ENCODE measurements at regions not wholly inside any gene's neighbourhood (a gene's known extent, or its start where the extent isn't known, plus 50 kb on each side); places are given as distances from the start of the nearest gene placed in this dataset.
A peak's percentile ranks its signal among the peaks of the same experiment; 100 is the strongest.

DNA sequence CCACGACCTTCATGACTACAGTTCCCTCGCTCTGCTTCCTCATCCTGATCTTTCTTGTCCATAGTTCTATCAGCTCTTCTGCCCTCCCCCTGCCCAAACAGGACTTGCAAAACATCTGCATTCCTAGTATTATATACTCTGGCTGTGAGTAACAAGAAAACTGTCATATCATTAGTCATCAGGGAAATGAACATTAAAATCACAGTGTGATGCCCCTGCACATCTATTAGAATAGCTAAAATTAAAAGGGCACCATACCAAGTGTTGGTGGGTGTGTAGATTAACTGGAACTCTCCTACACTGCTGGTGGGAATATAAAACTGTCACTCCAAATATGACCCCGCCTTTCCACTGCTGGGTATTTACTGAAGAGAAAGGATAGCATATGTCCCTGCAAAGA lies 141.8 kb downstream of the C7orf25 start:
- Mint-ChIP-seq H3K27ac (no peak overlapping the region), H3K4me1 (no peaks in the 10 kb centered on the region), H3K27me3 (peaks cover 21% of the 10 kb centered on the region), H3K9me3 (no peaks in the 10 kb centered on the region), H3K4me3 (no peak overlapping the region)
- ATAC-seq (no peak), DNase-seq (no peak)

DNA sequence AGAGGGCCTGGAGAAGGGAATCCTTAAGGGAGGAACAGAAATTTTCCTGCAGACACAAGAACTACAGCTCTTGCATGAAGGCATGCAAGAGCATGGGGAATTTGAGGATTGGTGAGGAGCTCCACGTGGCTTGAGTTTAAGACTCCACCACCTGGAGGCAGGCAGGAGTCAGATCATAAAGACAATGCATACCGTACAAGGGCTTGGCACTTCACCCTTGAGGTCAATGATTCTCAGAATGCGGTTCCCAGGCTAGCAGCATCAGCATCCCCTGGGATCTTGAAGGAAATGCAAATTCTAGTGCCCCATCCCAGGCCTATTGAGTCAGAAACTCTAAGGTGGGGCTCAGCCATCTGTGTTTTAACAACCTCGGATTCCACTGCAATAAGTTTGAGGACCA lies 143.8 kb downstream of the C7orf25 start:
- no peak overlapping the region for H3K27ac Mint-ChIP-seq
- DNase-seq (no peak), ATAC-seq (no peak)
- H3K4me3 Mint-ChIP-seq = no peak overlapping the region
- no peaks in the 10 kb centered on the region for H3K4me1 Mint-ChIP-seq
- no peaks in the 10 kb centered on the region for H3K9me3 Mint-ChIP-seq
- peaks cover 39% of the 10 kb centered on the region for H3K27me3 Mint-ChIP-seq

GRCh38 chr7:42766782-42767423 lies 145.0 kb downstream of the C7orf25 start:
- no peaks in the 10 kb centered on the region for H3K9me3 Mint-ChIP-seq
- peak overlapping the region in 1 of 2 donors; percentile 40 for H3K27ac Mint-ChIP-seq
- H3K4me3 Mint-ChIP-seq = no peak overlapping the region
- no peak for DNase-seq
- no peak for ATAC-seq
- peaks cover 46% of the 10 kb centered on the region for H3K27me3 Mint-ChIP-seq
- H3K4me1 Mint-ChIP-seq = no peaks in the 10 kb centered on the region

DNA sequence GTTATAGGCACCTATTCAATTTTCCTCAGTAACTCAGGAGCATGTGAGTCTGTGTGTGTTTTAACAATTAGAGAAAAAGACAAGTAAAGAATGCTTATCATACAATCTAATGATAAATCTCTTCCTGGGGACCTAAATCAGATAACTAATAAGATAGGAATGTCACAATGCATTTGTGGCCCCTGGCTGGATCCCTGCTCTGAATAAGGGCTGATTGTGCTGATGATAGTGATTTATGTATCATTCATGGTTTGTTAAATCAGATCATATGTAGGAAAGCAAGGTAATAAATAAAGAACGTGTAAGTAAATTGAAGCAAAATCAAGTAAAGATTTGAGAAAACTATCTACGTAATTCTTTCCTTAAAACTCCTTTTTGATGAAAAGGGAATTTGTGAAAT lies 145.9 kb downstream of the C7orf25 start:
- ATAC-seq = no peak
- no peak overlapping the region for H3K27ac Mint-ChIP-seq
- peaks cover 46% of the 10 kb centered on the region for H3K27me3 Mint-ChIP-seq
- no peak for DNase-seq
- no peak overlapping the region for H3K4me3 Mint-ChIP-seq
- no peaks in the 10 kb centered on the region for H3K9me3 Mint-ChIP-seq
- no peaks in the 10 kb centered on the region for H3K4me1 Mint-ChIP-seq

DNA sequence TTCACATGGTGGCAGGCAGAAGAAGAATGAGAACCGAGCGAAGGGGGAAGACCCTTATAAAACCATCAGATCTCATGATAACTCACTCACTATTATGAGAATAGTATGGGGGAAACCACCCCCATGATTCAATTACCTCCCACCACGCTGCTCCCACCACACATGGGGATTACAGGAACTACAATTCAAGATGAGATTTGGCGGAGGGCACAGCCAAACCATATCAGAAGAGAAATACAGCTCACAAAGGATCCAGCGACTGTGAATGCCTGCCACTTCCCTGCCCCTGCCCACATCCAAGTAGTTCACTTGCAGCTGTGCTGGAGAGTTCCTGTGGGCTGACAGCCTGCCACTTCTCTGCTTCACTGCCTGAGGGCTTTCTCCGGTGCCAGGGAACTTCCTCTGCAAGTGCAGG lies 148.7 kb downstream of the C7orf25 start:
- Mint-ChIP-seq H3K9me3 (no peaks in the 10 kb centered on the region), H3K27me3 (peaks cover 47% of the 10 kb centered on the region), H3K4me3 (no peak overlapping the region), H3K27ac (no peak overlapping the region), H3K4me1 (no peaks in the 10 kb centered on the region)
- DNase-seq (peak in 1 of 2 donors; percentile 19), ATAC-seq (peak; percentile 76)

DNA sequence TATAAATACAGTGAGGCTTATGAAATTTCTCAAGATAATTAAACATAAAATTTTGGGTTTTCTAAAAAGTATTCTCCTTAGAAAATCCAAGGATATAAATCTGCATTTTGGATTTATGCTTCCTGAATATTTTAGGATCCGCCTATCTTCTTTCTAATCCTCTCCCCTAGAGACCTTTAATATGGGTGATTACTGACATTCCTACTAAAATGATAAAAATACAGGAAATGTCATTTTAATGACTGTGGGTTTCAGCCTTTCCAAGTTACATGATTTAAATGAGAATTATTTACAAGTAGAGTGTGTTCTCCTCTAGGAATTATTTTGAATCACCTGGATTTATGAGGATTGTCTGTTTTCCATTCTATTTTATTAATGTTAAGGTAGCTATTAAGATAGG lies 150.4 kb downstream of the C7orf25 start:
- Mint-ChIP-seq H3K4me1 (no peaks in the 10 kb centered on the region), H3K4me3 (no peak overlapping the region), H3K27ac (no peak overlapping the region), H3K9me3 (no peaks in the 10 kb centered on the region), H3K27me3 (peaks cover 36% of the 10 kb centered on the region)
- ATAC-seq = no peak
- no peak for DNase-seq

DNA sequence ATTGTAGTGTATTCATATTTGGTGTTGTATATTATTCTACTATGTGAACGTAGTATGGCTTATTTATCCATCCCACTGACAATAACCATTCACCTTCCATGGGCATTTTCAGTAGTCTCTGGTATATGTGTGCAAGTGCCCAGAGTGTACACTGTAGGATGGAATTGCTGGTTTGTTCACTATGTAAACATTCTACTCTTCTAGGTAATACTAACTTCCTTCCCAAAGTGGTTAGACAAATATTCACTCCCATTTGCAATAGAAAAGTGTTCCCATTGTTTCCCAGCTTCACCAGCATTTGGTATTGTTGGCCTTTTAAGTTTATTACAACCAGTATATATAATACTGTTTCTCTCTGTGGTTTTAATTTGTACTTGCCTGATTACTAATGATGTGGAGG lies 153.7 kb downstream of the C7orf25 start:
- H3K27me3 Mint-ChIP-seq = peaks cover 18% of the 10 kb centered on the region
- H3K9me3 Mint-ChIP-seq = no peaks in the 10 kb centered on the region
- ATAC-seq (no peak), DNase-seq (no peak)
- H3K4me3 Mint-ChIP-seq = no peak overlapping the region
- no peaks in the 10 kb centered on the region for H3K4me1 Mint-ChIP-seq
- H3K27ac Mint-ChIP-seq = no peak overlapping the region

GRCh38 chr7:42756841-42757240 lies 155.0 kb downstream of the C7orf25 start:
- no peak overlapping the region for H3K27ac Mint-ChIP-seq
- no peak overlapping the region for H3K4me3 Mint-ChIP-seq
- peaks cover 0 to 6% of the 10 kb centered on the region in 2 donors for H3K9me3 Mint-ChIP-seq
- DNase-seq (no peak), ATAC-seq (no peak)
- H3K4me1 Mint-ChIP-seq = no peaks in the 10 kb centered on the region
- peaks cover 15% of the 10 kb centered on the region for H3K27me3 Mint-ChIP-seq

- ATAC-seq (no peak), DNase-seq (no peak)
- Mint-ChIP-seq H3K4me3 (no peak overlapping the region), H3K4me1 (no peaks in the 10 kb centered on the region), H3K9me3 (peaks cover 8 to 9% of the 10 kb centered on the region in 2 donors), H3K27me3 (peaks cover 5% of the 10 kb centered on the region), H3K27ac (no peak overlapping the region)
These were observed 158.0 kb downstream of the C7orf25 start for GRCh38 chr7:42753811-42754363.

GRCh38 chr7:42753367-42753766 lies 158.5 kb downstream of the C7orf25 start:
- DNase-seq = no peak
- H3K27me3 Mint-ChIP-seq = peaks cover 5% of the 10 kb centered on the region
- H3K9me3 Mint-ChIP-seq = peaks cover 8 to 9% of the 10 kb centered on the region in 2 donors
- H3K27ac Mint-ChIP-seq = no peak overlapping the region
- H3K4me3 Mint-ChIP-seq = no peak overlapping the region
- ATAC-seq = no peak
- no peaks in the 10 kb centered on the region for H3K4me1 Mint-ChIP-seq

- H3K27me3 Mint-ChIP-seq = peaks cover 12% of the 10 kb centered on the region
- DNase-seq (no peak), ATAC-seq (no peak)
- peaks cover 9 to 15% of the 10 kb centered on the region in 2 donors for H3K9me3 Mint-ChIP-seq
- no peaks in the 10 kb centered on the region for H3K4me1 Mint-ChIP-seq
- no peak overlapping the region for H3K27ac Mint-ChIP-seq
- no peak overlapping the region for H3K4me3 Mint-ChIP-seq
These were observed 161.7 kb downstream of the C7orf25 start for GRCh38 chr7:42750172-42750571.

DNA sequence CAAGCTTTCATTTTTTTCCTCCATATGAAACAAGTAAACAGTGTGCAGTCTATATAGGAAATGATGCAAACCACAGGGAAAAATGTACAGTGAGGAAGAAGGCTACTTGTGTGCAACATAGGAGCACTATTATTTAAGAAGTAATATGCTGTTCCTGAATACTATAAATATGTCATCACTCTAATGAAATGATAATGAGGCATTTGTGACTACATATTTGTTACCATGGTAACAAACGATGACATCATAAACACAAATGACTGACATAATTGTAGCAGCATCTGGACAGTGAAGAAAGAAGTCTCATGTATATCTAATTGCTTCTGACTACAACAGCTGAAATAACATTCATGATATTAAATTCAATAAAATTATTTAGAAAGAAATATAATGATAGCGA lies 164.8 kb downstream of the C7orf25 start:
- no peak for DNase-seq
- H3K4me1 Mint-ChIP-seq = no peaks in the 10 kb centered on the region
- ATAC-seq = no peak
- peaks cover 15% of the 10 kb centered on the region for H3K27me3 Mint-ChIP-seq
- no peak overlapping the region for H3K27ac Mint-ChIP-seq
- peaks cover 3 to 15% of the 10 kb centered on the region in 2 donors for H3K9me3 Mint-ChIP-seq
- no peak overlapping the region for H3K4me3 Mint-ChIP-seq

DNA sequence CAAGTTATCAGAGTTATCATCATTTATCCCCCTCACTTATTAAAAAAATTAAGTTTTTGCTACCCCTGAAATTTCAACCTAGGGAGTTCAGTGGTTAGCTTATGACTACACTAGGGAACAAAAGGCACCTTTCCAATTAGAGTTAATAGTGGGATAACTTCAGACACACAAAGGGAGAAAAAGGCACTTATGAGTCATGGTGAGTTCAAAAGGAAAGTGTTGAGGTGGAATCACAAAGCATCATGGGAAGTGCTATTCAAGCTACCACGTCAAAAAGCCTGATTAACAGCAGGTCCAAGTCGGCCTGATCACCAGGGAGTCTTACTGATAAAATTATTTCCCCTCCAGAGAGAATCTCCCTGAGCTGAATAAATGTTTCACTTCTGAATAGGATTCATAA lies 165.7 kb downstream of the C7orf25 start:
- Mint-ChIP-seq H3K4me1 (no peaks in the 10 kb centered on the region), H3K4me3 (no peak overlapping the region), H3K9me3 (peaks cover 3 to 15% of the 10 kb centered on the region in 2 donors), H3K27ac (no peak overlapping the region), H3K27me3 (peaks cover 15% of the 10 kb centered on the region)
- ATAC-seq (no peak), DNase-seq (no peak)

- DNase-seq = peak in 1 of 2 donors; percentile 26
These were observed 166.4 kb downstream of the C7orf25 start for GRCh38 chr7:42745357-42746059.

GRCh38 chr7:42744746-42745145 lies 167.1 kb downstream of the C7orf25 start:
- ATAC-seq (no peak), DNase-seq (no peak)
- H3K27me3 Mint-ChIP-seq = peaks cover 15% of the 10 kb centered on the region
- H3K9me3 Mint-ChIP-seq = peaks cover 0 to 14% of the 10 kb centered on the region in 2 donors
- no peak overlapping the region for H3K4me3 Mint-ChIP-seq
- no peak overlapping the region for H3K27ac Mint-ChIP-seq
- H3K4me1 Mint-ChIP-seq = no peaks in the 10 kb centered on the region

More at GRCh38 chr7:42745357-42746059, 166.4 kb downstream of the C7orf25 start:
- peaks cover 3 to 15% of the 10 kb centered on the region in 2 donors for H3K9me3 Mint-ChIP-seq
- peaks cover 15% of the 10 kb centered on the region for H3K27me3 Mint-ChIP-seq
- H3K27ac Mint-ChIP-seq = no peak overlapping the region
- H3K4me3 Mint-ChIP-seq = no peak overlapping the region
- peak; percentile 40 for ATAC-seq
- no peaks in the 10 kb centered on the region for H3K4me1 Mint-ChIP-seq

DNA sequence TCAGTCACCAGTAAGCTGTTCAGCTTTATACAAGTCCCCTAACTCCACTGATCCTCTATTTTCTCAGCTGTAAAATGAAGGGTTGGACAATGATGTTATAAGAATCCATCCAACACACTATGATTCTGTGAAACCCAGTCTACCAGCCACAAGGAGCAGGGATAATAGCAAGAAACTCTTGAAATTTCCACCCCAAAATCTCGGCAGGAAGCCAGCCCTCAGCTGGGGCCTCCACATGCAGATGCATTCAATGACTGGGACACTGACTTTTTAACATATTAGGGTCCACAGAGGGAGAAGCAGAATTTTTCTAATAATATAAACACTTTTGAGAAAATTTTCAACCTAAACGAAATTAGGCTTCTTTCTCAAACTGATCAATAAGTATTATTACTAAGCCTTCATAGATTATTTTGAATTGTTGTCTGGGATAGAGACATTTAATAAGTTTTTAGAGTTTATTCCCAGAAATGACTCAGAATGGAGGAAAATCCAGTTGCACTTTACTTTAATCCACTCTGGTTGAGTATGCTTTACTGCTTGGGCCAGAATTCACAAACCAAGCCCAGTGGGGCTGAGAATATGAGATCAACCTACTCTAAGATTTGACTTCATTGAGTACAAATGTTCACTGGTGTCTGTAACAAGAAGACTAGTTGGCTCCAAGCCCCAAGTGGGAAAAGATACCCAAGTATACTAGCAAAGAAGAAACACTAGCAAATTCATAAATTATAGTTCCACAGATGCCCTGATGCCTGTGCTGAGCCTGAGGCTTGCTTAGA lies 168.6 kb downstream of the C7orf25 start:
- H3K27me3 Mint-ChIP-seq = peaks cover 15% of the 10 kb centered on the region
- peaks cover 0 to 7% of the 10 kb centered on the region in 2 donors for H3K9me3 Mint-ChIP-seq
- no peaks in the 10 kb centered on the region for H3K4me1 Mint-ChIP-seq
- H3K4me3 Mint-ChIP-seq = no peak overlapping the region
- ATAC-seq = no peak
- DNase-seq = no peak
- no peak overlapping the region for H3K27ac Mint-ChIP-seq
